K562 (cell line): ENCODE measurements at regions not wholly inside any gene's neighbourhood (a gene's known extent, or its start where the extent isn't known, plus 50 kb on each side); places are given as distances from the start of the nearest gene placed in this dataset.

Experiments used
- ATAC-seq: fragments of 200-7000 bp; cut with Tn5 transposase; 3 replicates; pipeline ENCODE4 v1.9.1; 2020; ENCODE audit warnings: moderate library complexity
- BruUV-seq: library from RNA; stranded (reverse); fragments of 400-500 nt; replicated peaks from 2 replicates; lab custom pipeline; 2021; lab: Mats Ljungman, UMichigan
- CTCF ChIA-PET: fragments of 300-600 bp; formaldehyde crosslinking; extraction: SDS; loops from one replicate; lab custom pipeline; 2021; ENCODE audit warnings: low intra/inter-chr PET ratio; lab: Yijun Ruan, JAX
- POLR2A ChIA-PET: fragments of 300-600, 350-650 bp; sonication (Branson Sonifier 250); formaldehyde crosslinking; extraction: SDS; loops from one replicate; lab custom pipeline; 2021; ENCODE audit warnings: antibody characterized with exemption, inconsistent platforms; lab: Yijun Ruan, JAX
- DNase-seq, 4 experiments: peaks; one replicate each; pipeline versions ENCODE4 v3.0.0 to v3.0.0-alpha.2; 2011 to 2018; ENCODE audit warnings: low spot score in 3 of 4, mixed read lengths in 3 of 4; ENCODE audit errors: extremely low read depth in 1 of 4
- FAIRE-seq: peaks from 2 replicates; lab custom pipeline; 2011; peaks lifted over from hg19 to GRCh38; lab: Jason Lieb, UNC
- H2AFZ ChIP-seq: 2 replicates; pipeline ENCODE4 v1.6.0; 2011; ENCODE audit warnings: low read depth, low read length, control low read depth, inconsistent platforms
- H3K27ac ChIP-seq: fragments of 200-600 bp; 3 replicates; pipeline ENCODE4 v1.8.0; 2011; ENCODE audit warnings: low read depth, mild to moderate bottlenecking, control low read depth, inconsistent platforms, low read length, moderate library complexity, mixed read lengths; ENCODE audit errors: extremely low read depth
- H3K27me3 ChIP-seq, 2 experiments: fragments of 300-600 bp in 1 of 2; 2 replicates in 1 of 2; 3 replicates in 1 of 2; pipeline versions ENCODE4 v1.6.0 to v1.8.0; 2011; ENCODE audit warnings: inconsistent platforms in 2 of 2, low read length in 2 of 2, mild to moderate bottlenecking in 1 of 2, mixed read lengths in 1 of 2, moderate library complexity in 1 of 2; ENCODE audit not compliant: control insufficient read depth in 2 of 2, insufficient read depth in 2 of 2
- H3K36me3 ChIP-seq: fragments of 300-600 bp; 3 replicates; pipeline ENCODE4 v1.8.0; 2011; ENCODE audit warnings: mild to moderate bottlenecking, low read length, inconsistent platforms; ENCODE audit not compliant: control insufficient read depth, insufficient read depth
- H3K4me1 ChIP-seq, 2 experiments: fragments of 200-600 bp in 1 of 2; replicated peaks in 1 of 2; 2 replicates in 1 of 2; 3 replicates in 1 of 2; pipeline versions ENCODE4 v1.5.1 to v1.8.0; 2011; ENCODE audit warnings: inconsistent platforms in 2 of 2, low read length in 2 of 2, mild to moderate bottlenecking in 1 of 2, mixed read lengths in 1 of 2, moderate library complexity in 1 of 2; ENCODE audit not compliant: control insufficient read depth in 2 of 2, insufficient read depth in 2 of 2
- H3K4me2 ChIP-seq: 2 replicates; pipeline ENCODE4 v1.6.1; 2011; ENCODE audit warnings: low read length, control low read depth, inconsistent platforms, mixed read lengths; ENCODE audit not compliant: insufficient read depth
- H3K4me3 ChIP-seq: fragments of 200-600 bp; sonication (generic), shearing (Covaris generic); 2 replicates; pipeline ENCODE4 v1.5.1; 2016; ENCODE audit warnings: control low read depth, inconsistent platforms
- H3K79me2 ChIP-seq: fragments of 200-600 bp; 3 replicates; pipeline ENCODE4 v1.8.0; 2011; ENCODE audit warnings: low read length, inconsistent platforms; ENCODE audit not compliant: control insufficient read depth, insufficient read depth
- H3K9ac ChIP-seq, 2 experiments: 2 replicates each; pipeline versions ENCODE4 v1.6.0 to v1.6.1; 2011; ENCODE audit warnings: low read depth in 2 of 2, low read length in 2 of 2, control low read depth in 1 of 2, inconsistent platforms in 1 of 2, mild to moderate bottlenecking in 1 of 2, mixed read lengths in 1 of 2; ENCODE audit not compliant: insufficient read depth in 1 of 2
- H3K9me1 ChIP-seq: one replicate; pipeline ENCODE4 v1.6.0; 2011; ENCODE audit warnings: inconsistent platforms, mild to moderate bottlenecking, low read length, moderate library complexity; ENCODE audit not compliant: control insufficient read depth, insufficient read depth
- H3K9me3 ChIP-seq: replicated peaks from 2 replicates; pipeline ENCODE4 v1.5.1; 2011; ENCODE audit warnings: low read depth, low read length, inconsistent platforms; ENCODE audit not compliant: control insufficient read depth, insufficient read depth
- H4K20me1 ChIP-seq: replicated peaks from 2 replicates; pipeline ENCODE4 v1.6.1; 2011; ENCODE audit warnings: low read length, inconsistent platforms, mixed read lengths; ENCODE audit not compliant: control insufficient read depth, insufficient read depth
- CCAR2 ChIP-seq: fragments of 200-400 bp; formaldehyde crosslinking; IDR thresholded peaks from 2 replicates; pipeline ENCODE4 v1.6.1; 2017; ENCODE audit warnings: mild to moderate bottlenecking, low read depth, low read length
- GABPA ChIP-seq: fragments of 200-800 bp; sonication (Bioruptor generic); conservative IDR thresholded peaks from 2 replicates; pipeline ENCODE4 v1.6.1; 2016; ENCODE audit warnings: low read depth, missing genetic modification characterization, missing compliant biosample characterization
- GTF2E2 ChIP-seq: fragments of 200-800 bp; sonication (Bioruptor generic); IDR thresholded peaks from 2 replicates; pipeline ENCODE4 v1.6.1; 2016; ENCODE audit warnings: missing genetic modification characterization, missing compliant biosample characterization
- HDAC2 ChIP-seq: fragments of 450-650 bp; IDR thresholded peaks from 2 replicates; pipeline ENCODE4 v1.6.1; 2016; ENCODE audit warnings: mild to moderate bottlenecking
- KAT2B ChIP-seq: IDR thresholded peaks from one replicate; pipeline ENCODE4 v1.6.1; 2012; ENCODE audit warnings: low read depth, mild to moderate bottlenecking, control low read depth, inconsistent platforms, low read length, moderate library complexity
- NFYB ChIP-seq: IDR thresholded peaks from 2 replicates; pipeline ENCODE4 v1.6.1; 2011; ENCODE audit warnings: mild to moderate bottlenecking, moderate library complexity; ENCODE audit not compliant: insufficient read length; ENCODE audit errors: extremely low read depth
- PHTF2 ChIP-seq: fragments of 250-450 bp; sonication (Bioruptor Pico); IDR thresholded peaks from 2 replicates; pipeline ENCODE4 v1.5.0; 2021; ENCODE audit warnings: mild to moderate bottlenecking
- SMAD4 ChIP-seq: fragments of 250-450 bp; sonication (Bioruptor Pico); conservative IDR thresholded peaks from 2 replicates; pipeline ENCODE4 v1.8.0; 2021; ENCODE audit warnings: inconsistent platforms, mild to moderate bottlenecking, moderate library complexity
- SP2 ChIP-seq: IDR thresholded peaks from 2 replicates; pipeline ENCODE4 v1.6.1; 2011; ENCODE audit warnings: mild to moderate bottlenecking, low read depth, low read length, moderate library complexity; ENCODE audit not compliant: poor library complexity, severe bottlenecking; ENCODE audit errors: extremely low read depth
- ZC3H8 ChIP-seq: fragments of 450-650 bp; IDR thresholded peaks from 2 replicates; pipeline ENCODE4 v1.6.1; 2017
- ZNF436 ChIP-seq: fragments of 250-450, 450-650 bp; sonication (Bioruptor Pico); formaldehyde crosslinking; IDR thresholded peaks from 2 replicates; pipeline ENCODE4 v1.7.0; 2020; ENCODE audit warnings: mild to moderate bottlenecking
- ZNF699 ChIP-seq: fragments of 250-450 bp; sonication (Bioruptor Pico); IDR thresholded peaks from 2 replicates; pipeline ENCODE4 v1.8.0; 2021; ENCODE audit warnings: mild to moderate bottlenecking, moderate library complexity; ENCODE audit not compliant: insufficient replicate concordance
- WGBS: fragments of 100-300 bp; shearing (Covaris generic); methylation state at CpG from one replicate; pipeline ENCODE4 v1.1.6; 2016; ENCODE audit warnings: low coverage, mixed read lengths; ENCODE audit not compliant: insufficient coverage; ENCODE audit errors: missing lambda C conversion rate; 5-methylcytosine and 5-hydroxymethylcytosine counted together
- in situ Hi-C: fragments of 300-500 bp; cut with MboI; formaldehyde crosslinking; loops from 4 replicates; pipeline ENCODE4 v1.15.0; 2018; ENCODE audit warnings: inconsistent platforms, mixed read lengths
- intact Hi-C: fragments of 100-400 bp; cut with micrococcal nuclease; formaldehyde crosslinking; loops from 2 replicates; pipeline ENCODE4 v1.14.2; 2022
- TF ChIP-seq, protein P1 (sequence below): sonication (generic); formaldehyde crosslinking; IDR thresholded peaks from 2 replicates; pipeline ENCODE4 v1.8.0; 2023; ENCODE audit warnings: mild to moderate bottlenecking, missing genetic modification reagents
- TF ChIP-seq, protein P2 (sequence below): sonication (generic); formaldehyde crosslinking; IDR thresholded peaks from 2 replicates; pipeline ENCODE4 v1.8.0; 2022; ENCODE audit warnings: mild to moderate bottlenecking, missing genetic modification reagents

DNA sequence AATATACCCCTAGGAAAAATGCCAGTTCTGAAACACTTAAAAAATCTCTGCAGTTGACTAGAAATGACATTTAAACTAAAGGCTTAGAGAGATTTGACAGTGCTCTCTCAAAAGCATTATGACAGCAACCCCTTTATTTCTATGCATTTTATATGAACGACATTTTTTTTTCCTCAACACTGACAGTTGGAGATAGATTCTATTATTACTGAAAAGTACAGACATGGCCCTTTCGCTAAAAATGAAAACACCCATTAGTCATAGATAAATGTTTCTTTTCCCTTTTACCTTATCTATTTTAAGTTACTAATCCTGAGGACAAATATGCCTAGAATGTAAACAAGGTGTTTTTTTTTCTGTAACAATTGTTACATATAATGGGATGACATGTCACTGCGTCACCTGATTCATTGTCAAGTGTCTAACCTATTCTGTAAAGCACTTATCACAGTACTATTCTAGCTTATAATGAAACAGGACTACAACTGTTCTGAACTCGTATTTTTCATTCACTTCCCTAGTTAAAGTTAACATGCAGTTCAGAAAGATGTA, 1169.6 kb upstream of the CRIM1 start (continued):
- TF ChIP-seq, protein P1, sequence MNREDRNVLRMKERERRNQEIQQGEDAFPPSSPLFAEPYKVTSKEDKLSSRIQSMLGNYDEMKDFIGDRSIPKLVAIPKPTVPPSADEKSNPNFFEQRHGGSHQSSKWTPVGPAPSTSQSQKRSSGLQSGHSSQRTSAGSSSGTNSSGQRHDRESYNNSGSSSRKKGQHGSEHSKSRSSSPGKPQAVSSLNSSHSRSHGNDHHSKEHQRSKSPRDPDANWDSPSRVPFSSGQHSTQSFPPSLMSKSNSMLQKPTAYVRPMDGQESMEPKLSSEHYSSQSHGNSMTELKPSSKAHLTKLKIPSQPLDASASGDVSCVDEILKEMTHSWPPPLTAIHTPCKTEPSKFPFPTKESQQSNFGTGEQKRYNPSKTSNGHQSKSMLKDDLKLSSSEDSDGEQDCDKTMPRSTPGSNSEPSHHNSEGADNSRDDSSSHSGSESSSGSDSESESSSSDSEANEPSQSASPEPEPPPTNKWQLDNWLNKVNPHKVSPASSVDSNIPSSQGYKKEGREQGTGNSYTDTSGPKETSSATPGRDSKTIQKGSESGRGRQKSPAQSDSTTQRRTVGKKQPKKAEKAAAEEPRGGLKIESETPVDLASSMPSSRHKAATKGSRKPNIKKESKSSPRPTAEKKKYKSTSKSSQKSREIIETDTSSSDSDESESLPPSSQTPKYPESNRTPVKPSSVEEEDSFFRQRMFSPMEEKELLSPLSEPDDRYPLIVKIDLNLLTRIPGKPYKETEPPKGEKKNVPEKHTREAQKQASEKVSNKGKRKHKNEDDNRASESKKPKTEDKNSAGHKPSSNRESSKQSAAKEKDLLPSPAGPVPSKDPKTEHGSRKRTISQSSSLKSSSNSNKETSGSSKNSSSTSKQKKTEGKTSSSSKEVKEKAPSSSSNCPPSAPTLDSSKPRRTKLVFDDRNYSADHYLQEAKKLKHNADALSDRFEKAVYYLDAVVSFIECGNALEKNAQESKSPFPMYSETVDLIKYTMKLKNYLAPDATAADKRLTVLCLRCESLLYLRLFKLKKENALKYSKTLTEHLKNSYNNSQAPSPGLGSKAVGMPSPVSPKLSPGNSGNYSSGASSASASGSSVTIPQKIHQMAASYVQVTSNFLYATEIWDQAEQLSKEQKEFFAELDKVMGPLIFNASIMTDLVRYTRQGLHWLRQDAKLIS (CRISPR knock-in tag) = no peak

DNA sequence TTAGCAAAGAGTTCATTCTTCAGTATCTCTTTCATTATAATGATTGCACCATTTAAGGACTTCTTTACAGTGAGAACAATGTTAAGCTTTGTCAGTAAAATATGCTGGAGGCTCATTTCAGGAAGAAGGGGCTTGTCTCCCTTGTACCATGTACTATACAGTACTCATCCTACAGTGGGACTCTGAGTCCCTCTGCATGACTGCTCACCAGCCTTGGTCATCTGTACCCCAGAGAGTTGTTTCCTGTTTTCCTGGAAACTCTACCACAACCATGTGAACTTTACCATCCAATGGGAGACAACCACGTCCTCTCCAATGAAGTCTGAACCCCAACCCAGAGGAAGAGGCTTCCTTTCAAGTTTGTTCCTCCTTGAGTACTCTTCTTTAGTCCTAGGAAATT, 1171.1 kb upstream of the CRIM1 start:
- Histone ChIP-seq H3K4me2 (no peak overlapping the region), H2AFZ (no peak overlapping the region), H3K9me1 (no peaks in the 10 kb centered on the region), H3K9me3 (no peaks in the 10 kb centered on the region), H4K20me1 (no peaks in the 10 kb centered on the region), H3K36me3 (no peaks in the 10 kb centered on the region), H3K27ac (no peak overlapping the region), H3K4me1 (no peaks in the 10 kb centered on the region), H3K9ac (no peak overlapping the region), H3K4me3 (no peak overlapping the region), H3K27me3 (no peaks in the 10 kb centered on the region), H3K79me2 (no peaks in the 10 kb centered on the region)
- ChIA-PET CTCF (no interaction called here), POLR2A (no interaction called here)
- FAIRE-seq (no peak), DNase-seq (no peak), ATAC-seq (no peak)
- in situ Hi-C loops (no loop called here), intact Hi-C loops (no loop called here)
- no TSS peak for BruUV-seq
- WGBS = 0% methylated on average over 1 of the region's 1 CpG
- TF ChIP-seq CCAR2 = no peak
- no peak for TF ChIP-seq SMAD4
- TF ChIP-seq SP2 = no peak
- no peak for TF ChIP-seq KAT2B
- TF ChIP-seq NFYB = no peak
- TF ChIP-seq, protein P2, sequence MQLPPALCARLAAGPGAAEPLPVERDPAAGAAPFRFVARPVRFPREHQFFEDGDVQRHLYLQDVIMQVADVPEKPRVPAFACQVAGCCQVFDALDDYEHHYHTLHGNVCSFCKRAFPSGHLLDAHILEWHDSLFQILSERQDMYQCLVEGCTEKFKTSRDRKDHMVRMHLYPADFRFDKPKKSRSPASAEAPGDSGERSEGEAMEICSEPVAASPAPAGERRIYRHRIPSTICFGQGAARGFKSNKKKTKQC (CRISPR knock-in tag) = no peak
- no peak for TF ChIP-seq ZNF436 (CRISPR knock-in tag)
- no peak for TF ChIP-seq HDAC2
- no peak for TF ChIP-seq ZNF699 (CRISPR knock-in tag)
- no peak for TF ChIP-seq ZC3H8
- TF ChIP-seq GABPA = no peak
- TF ChIP-seq PHTF2 (CRISPR knock-in tag) = no peak
- TF ChIP-seq GTF2E2 (tag) = no peak
